GM12872 (cell line): ENCODE measurements at regions not wholly inside any gene's neighbourhood (a gene's known extent, or its start where the extent isn't known, plus 50 kb on each side); places are given as distances from the start of the nearest gene placed in this dataset.

Source experiments
- CTCF ChIP-seq: IDR thresholded peaks from 3 replicates; pipeline ENCODE4 v1.5.1; 2011; ENCODE audit warnings: low read depth, mild to moderate bottlenecking, low read length, moderate library complexity; ENCODE audit not compliant: insufficient read depth

- peak; percentile 23; the same call in 1 of the 3 replicates for TF ChIP-seq CTCF
Measured at GRCh38 chr13:107124129-107124718, 556.3 kb upstream of the ARGLU1 start.

GRCh38 chr13:107121793-107122192 is 553.9 kb upstream of the ARGLU1 start:
- TF ChIP-seq CTCF, result no peak

- no peak for TF ChIP-seq CTCF
Measured at GRCh38 chr13:107119989-107120881, 552.3 kb upstream of the ARGLU1 start.

GRCh38 chr13:107118506-107118905 is 550.6 kb upstream of the ARGLU1 start:
- no peak for TF ChIP-seq CTCF

- no peak for TF ChIP-seq CTCF
Measured at GRCh38 chr13:107117327-107118012, 549.5 kb upstream of the ARGLU1 start.

GRCh38 chr13:107113387-107113786 is 545.5 kb upstream of the ARGLU1 start:
- no peak for TF ChIP-seq CTCF

GRCh38 chr13:107111248-107111647 is 543.3 kb upstream of the ARGLU1 start:
- TF ChIP-seq CTCF, result no peak
